Activated CD4-positive, alpha-beta T cell treated with anti-CD3 and anti-CD28 coated beads, Interleukin-2, amount 10 ng/mL, durations not matched to agents 24 days and 14 days (primary cell): ENCODE measurements at regions not wholly inside any gene's neighbourhood (a gene's known extent, or its start where the extent isn't known, plus 50 kb on each side); places are given as distances from the start of the nearest gene placed in this dataset.

ENCODE experiments used
- DNase-seq: peaks from one replicate; pipeline ENCODE4 v3.0.0; 2022
- H3K27ac Mint-ChIP-seq: one replicate; pipeline ENCODE4 v1.8.0; 2022; ENCODE audit warnings: mild to moderate bottlenecking, mixed read lengths
- H3K27me3 Mint-ChIP-seq: one replicate; pipeline ENCODE4 v1.8.0; 2022; ENCODE audit warnings: mixed read lengths
- H3K36me3 Mint-ChIP-seq: one replicate; pipeline ENCODE4 v1.8.0; 2022; ENCODE audit warnings: low read depth, mild to moderate bottlenecking, mixed read lengths
- H3K4me1 Mint-ChIP-seq: one replicate; pipeline ENCODE4 v1.8.0; 2021; ENCODE audit warnings: mixed read lengths
- H3K4me3 Mint-ChIP-seq: one replicate; pipeline ENCODE4 v1.8.0; 2022; ENCODE audit warnings: mild to moderate bottlenecking, moderate library complexity, mixed read lengths
- H3K9me3 Mint-ChIP-seq: one replicate; pipeline ENCODE4 v1.8.0; 2021; ENCODE audit warnings: mixed read lengths
- intact Hi-C: fragments of 100-400 bp; cut with micrococcal nuclease; formaldehyde crosslinking; loops from one replicate; pipeline ENCODE4 v1.15.1; 2023

DNA sequence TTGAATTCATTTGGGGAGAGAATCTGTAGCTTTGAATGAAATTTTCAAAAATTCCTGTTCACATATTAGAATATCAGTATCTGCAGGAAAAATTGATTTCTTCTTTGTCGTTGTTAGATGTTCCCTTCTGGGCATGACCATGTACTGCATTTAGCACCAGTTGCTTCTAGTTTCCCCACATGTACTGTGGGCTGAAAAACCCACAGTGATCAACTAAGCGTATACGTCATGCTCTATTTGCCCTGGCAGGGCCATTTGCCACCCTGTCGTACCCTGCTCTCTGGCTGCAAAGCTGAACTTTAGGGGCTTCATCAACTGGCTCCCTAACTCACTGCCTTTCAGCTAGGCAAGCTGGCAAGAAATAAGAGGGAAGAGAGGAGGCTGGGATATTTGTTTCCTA is 340.7 kb upstream of the TSHZ2 start:
- Mint-ChIP-seq H3K27me3 (no peaks in the 10 kb centered on the region), H3K27ac (no peak overlapping the region)

DNA sequence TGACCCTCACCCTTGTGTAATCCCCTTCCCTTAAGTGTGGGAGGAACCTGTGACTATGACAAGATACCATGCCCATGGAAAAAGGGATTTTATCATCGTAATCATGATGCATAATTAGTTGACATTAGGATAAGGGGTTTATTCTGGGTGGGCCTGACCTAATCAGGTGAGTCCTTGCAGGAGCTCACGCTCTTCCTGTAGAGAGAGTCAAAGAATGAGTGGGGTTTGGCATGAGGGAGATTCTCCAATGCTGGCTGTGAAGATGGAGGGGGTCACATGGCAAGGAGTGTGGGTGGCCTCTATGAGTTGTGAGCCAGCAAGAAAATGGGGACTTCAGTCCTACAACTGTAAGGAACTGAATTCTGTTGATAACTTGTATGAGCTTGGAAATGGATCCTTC is 342.0 kb upstream of the TSHZ2 start:
- intact Hi-C loops = no loop called here
- no peak for DNase-seq
- Mint-ChIP-seq H3K9me3 (peaks cover 13% of the 10 kb centered on the region), H3K27me3 (no peaks in the 10 kb centered on the region), H3K4me3 (no peak overlapping the region), H3K27ac (no peak overlapping the region), H3K36me3 (no peaks in the 10 kb centered on the region), H3K4me1 (no peaks in the 10 kb centered on the region)

More for the DNA sequence above, 340.7 kb upstream of the TSHZ2 start:
- intact Hi-C loops = no loop called here
- DNase-seq = no peak
- H3K36me3 Mint-ChIP-seq = no peaks in the 10 kb centered on the region
- no peaks in the 10 kb centered on the region for H3K4me1 Mint-ChIP-seq
- H3K9me3 Mint-ChIP-seq = peaks cover 13% of the 10 kb centered on the region
- no peak overlapping the region for H3K4me3 Mint-ChIP-seq

DNA sequence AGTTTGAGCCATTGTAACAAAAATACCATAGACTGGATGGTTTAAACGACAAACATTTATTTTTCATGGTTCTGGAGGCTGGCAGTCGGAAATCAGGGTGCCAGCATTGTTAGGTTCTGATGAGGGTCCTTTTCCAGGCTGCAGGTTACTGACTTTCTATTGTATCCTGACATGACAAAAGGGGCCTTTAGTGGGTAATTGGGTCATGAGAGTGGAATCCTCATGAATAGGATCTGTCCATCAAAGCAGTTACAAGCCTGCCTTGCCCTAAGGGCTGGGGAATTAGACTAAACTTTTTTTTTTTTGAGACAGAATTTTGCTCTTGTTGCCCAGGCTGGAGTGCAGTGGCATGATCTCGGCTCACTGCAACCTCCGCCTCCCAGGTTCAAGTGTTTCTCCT is 347.9 kb upstream of the TSHZ2 start:
- no peak overlapping the region for H3K27ac Mint-ChIP-seq
- intact Hi-C loops = no loop called here
- no peak for DNase-seq
- H3K36me3 Mint-ChIP-seq = no peaks in the 10 kb centered on the region
- no peaks in the 10 kb centered on the region for H3K27me3 Mint-ChIP-seq
- H3K4me3 Mint-ChIP-seq = no peak overlapping the region
- no peaks in the 10 kb centered on the region for H3K4me1 Mint-ChIP-seq
- H3K9me3 Mint-ChIP-seq = no peaks in the 10 kb centered on the region

DNA sequence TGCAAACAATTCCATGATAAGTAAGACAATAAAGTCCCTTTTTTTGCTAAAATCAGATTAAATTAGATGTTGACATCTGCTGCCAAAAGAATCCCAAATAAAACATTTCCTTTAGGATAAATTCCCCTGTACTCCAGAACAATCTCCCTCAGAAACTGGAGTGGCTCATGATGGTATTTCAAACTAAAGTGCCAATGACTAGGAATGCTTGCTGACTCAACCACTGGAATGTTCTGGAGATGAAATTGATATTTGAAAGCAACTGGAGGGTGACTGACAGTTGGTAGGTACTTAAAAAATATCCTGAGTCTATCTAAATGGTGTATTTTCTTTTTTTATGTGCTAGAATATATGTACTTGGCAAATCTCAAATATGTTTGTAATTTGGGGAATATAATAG is 350.1 kb upstream of the TSHZ2 start:
- no peak for DNase-seq
- no peaks in the 10 kb centered on the region for H3K4me1 Mint-ChIP-seq
- no peaks in the 10 kb centered on the region for H3K36me3 Mint-ChIP-seq
- no peaks in the 10 kb centered on the region for H3K9me3 Mint-ChIP-seq
- no peaks in the 10 kb centered on the region for H3K27me3 Mint-ChIP-seq
- H3K4me3 Mint-ChIP-seq = no peak overlapping the region
- no peak overlapping the region for H3K27ac Mint-ChIP-seq
- intact Hi-C loops = no loop called here

DNA sequence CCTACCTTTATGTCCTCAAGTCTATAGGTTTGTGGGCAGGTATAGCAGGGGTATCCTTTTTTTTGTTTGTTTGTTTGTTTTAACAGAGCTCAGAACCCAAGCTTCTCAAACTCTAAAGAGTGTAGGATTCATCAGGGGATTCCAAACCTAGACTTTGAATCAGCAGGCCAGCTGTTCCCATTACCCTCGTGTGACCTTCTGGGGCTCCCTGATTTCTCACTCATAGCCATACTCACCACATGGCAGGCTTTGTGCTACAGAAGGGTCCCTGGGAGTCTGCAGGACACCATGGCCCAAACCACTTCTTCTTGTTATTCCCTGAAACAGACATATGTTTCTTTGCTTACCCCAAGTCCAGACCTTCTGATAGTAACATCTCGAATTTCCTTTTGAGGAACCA is 350.8 kb upstream of the TSHZ2 start:
- no peaks in the 10 kb centered on the region for H3K27me3 Mint-ChIP-seq
- intact Hi-C loops = no loop called here
- H3K4me3 Mint-ChIP-seq = no peak overlapping the region
- no peak overlapping the region for H3K27ac Mint-ChIP-seq
- H3K9me3 Mint-ChIP-seq = no peaks in the 10 kb centered on the region
- H3K4me1 Mint-ChIP-seq = no peaks in the 10 kb centered on the region
- H3K36me3 Mint-ChIP-seq = no peaks in the 10 kb centered on the region
- no peak for DNase-seq

DNA sequence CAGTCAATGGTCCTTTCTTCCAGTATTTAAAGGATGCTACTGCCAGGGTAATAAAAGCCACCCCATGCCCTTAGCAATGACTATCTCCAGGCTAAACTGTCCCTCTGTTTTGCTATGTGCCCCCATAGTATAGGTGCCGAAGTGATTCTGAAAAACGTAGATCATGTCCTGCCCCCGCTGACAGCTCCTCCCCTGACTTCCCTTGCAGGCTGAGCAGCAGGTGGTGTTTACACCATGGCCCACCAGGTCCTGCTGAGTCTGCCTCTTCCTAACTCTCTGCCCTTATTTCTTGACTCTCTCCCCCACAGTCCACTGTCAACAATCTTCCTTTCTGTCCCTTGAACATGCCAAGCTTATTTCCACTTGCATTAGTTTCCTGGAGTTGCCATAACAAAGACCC is 352.5 kb upstream of the TSHZ2 start:
- H3K4me1 Mint-ChIP-seq = no peaks in the 10 kb centered on the region
- no peak for DNase-seq
- H3K27ac Mint-ChIP-seq = no peak overlapping the region
- intact Hi-C loops = no loop called here
- H3K36me3 Mint-ChIP-seq = no peaks in the 10 kb centered on the region
- no peak overlapping the region for H3K4me3 Mint-ChIP-seq
- H3K27me3 Mint-ChIP-seq = no peaks in the 10 kb centered on the region
- H3K9me3 Mint-ChIP-seq = no peaks in the 10 kb centered on the region

DNA sequence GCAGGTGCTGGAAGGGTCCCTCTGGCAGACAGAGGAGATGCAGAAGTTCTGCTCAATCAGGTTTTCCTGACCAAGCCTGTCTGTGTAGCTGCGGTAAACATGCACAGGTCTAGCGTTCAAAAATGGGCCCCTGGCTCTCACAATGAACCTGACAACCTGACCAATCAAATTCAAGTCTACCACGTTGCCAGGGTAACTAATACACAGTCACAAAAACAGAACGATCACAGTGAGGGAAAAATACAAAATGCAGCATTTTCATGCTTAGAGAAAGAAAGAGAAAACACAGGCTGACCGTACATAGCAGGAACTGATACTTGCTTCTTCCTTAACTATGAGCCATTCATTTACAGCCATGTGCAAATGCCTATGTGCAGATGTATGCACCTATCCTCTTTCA is 353.1 kb upstream of the TSHZ2 start:
- Mint-ChIP-seq H3K27me3 (no peaks in the 10 kb centered on the region), H3K27ac (no peak overlapping the region), H3K4me3 (no peak overlapping the region), H3K9me3 (no peaks in the 10 kb centered on the region), H3K4me1 (no peaks in the 10 kb centered on the region), H3K36me3 (no peaks in the 10 kb centered on the region)
- no peak for DNase-seq
- intact Hi-C loops = no loop called here

DNA sequence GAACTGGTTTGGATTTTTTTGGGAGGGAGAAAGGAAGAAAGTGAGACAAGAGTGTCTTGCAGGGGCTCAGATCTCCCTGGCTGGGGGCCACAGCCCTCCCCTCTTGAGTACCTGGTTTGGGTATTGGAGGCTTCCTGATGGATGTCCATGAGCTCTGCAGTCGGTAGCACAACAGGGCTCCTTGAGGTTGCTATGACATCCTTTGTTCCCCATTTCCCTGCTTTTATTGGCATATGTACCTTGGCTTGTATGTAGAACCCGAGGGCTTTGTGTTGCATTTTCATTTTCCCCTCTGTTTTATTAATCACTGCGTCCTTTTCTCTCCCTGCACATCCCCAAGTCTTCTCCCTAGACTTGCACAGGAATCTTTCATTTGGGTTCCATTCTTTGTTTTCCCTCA is 355.5 kb upstream of the TSHZ2 start:
- DNase-seq = no peak
- Mint-ChIP-seq H3K36me3 (no peaks in the 10 kb centered on the region), H3K9me3 (peaks cover 11% of the 10 kb centered on the region), H3K27me3 (peaks cover 2% of the 10 kb centered on the region), H3K27ac (no peak overlapping the region), H3K4me1 (no peaks in the 10 kb centered on the region), H3K4me3 (no peak overlapping the region)
- intact Hi-C loops = no loop called here

DNA sequence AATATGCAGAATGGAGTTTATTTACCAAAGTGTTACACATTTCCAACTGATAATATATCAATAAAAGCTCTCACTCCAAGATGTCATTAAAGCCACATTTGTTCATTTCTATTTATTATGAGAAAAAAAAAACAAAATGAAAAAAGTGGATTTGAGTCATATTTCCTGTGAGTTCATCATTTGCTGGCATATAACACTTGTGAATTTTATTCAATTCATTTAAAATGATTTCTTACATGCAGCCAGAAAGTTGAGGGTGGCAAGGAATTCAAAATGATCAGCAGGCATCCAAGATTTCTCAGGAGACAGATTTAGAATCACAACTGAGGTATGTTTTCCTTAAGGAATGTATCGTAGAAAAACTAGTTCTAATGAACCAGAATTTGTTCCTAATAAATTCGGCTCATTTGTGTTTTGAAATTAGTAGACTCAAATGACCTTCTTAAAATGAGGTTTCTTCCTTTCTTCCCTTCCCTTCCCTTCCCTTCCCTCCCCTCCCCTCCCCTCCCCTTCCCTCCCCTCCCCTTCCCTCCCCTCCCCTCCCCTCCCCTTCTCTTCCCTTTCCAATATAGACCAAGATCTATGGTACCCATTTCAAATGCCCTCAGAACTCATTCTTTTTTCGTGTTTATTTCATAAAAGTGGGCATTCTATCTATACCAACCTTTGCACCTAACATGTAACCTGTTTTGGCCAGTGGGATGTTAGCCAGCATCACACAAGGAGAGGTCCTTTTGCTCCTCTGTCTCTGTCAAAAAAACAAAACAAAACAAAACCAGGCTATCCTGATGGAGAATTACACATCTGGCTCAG is 357.9 kb upstream of the TSHZ2 start:
- Mint-ChIP-seq H3K27me3 (peaks cover 3% of the 10 kb centered on the region), H3K4me3 (no peak overlapping the region)
- intact Hi-C loops = no loop called here

DNA sequence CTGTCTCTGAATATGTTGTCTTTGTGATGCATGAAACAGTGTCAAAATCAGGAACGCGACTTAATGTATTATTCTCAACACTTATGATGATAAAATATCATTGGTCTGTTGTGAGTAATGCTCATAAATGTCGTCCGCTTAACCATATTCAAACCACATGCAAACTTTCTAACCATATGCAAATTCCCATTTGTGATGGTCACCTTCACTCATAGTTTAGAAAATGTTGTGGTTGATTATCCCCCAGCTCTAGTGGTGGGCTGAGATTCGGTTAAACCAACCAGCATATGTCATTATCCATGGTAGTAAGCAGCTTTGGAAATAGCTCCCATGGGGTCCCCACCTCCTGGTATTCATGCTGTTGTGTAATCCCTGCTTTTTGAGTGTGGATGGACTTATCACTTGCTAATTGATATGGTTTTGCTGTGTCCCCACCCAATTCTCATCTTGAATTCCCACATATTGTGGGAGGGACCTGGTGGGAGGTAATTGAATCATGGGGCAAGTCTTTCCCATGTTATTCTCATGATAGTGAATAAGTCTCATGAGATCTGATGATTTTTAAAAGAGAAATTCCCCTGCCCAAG is 360.0 kb upstream of the TSHZ2 start:
- DNase-seq = no peak
- H3K27me3 Mint-ChIP-seq = peaks cover 3% of the 10 kb centered on the region
- intact Hi-C loops = no loop called here
- no peaks in the 10 kb centered on the region for H3K4me1 Mint-ChIP-seq
- no peak overlapping the region for H3K4me3 Mint-ChIP-seq
- H3K27ac Mint-ChIP-seq = no peak overlapping the region
- peaks cover 14% of the 10 kb centered on the region for H3K9me3 Mint-ChIP-seq
- H3K36me3 Mint-ChIP-seq = no peaks in the 10 kb centered on the region

More for the DNA sequence above, 357.9 kb upstream of the TSHZ2 start:
- Mint-ChIP-seq H3K4me1 (no peaks in the 10 kb centered on the region), H3K9me3 (peaks cover 14% of the 10 kb centered on the region), H3K36me3 (no peaks in the 10 kb centered on the region), H3K27ac (no peak overlapping the region)
- DNase-seq = no peak

DNA sequence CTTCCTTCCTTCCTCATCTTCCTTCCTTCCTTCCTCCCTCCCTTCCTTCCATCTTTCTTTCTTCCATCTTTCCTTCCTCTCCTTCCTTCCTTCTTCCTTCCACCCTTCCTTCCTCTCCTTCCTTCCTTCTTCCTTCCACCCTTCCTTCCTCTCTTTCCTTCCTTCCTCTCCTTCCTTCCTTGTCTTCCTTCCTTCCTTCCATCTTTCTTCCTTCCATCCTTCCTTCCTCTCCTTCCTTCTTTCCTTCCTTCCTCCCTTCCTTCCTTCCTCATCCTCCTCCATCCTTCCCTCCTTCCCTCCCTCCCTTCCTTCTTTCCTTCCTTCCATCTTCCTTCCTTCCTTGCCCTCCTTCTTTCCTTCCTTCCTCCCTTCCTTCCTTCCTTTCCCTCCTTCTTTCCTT is 361.4 kb upstream of the TSHZ2 start:
- H3K4me3 Mint-ChIP-seq = no peak overlapping the region
- no peaks in the 10 kb centered on the region for H3K36me3 Mint-ChIP-seq
- intact Hi-C loops = no loop called here
- H3K9me3 Mint-ChIP-seq = peaks cover 14% of the 10 kb centered on the region
- no peaks in the 10 kb centered on the region for H3K4me1 Mint-ChIP-seq
- no peak overlapping the region for H3K27ac Mint-ChIP-seq
- DNase-seq = no peak
- H3K27me3 Mint-ChIP-seq = peaks cover 3% of the 10 kb centered on the region

DNA sequence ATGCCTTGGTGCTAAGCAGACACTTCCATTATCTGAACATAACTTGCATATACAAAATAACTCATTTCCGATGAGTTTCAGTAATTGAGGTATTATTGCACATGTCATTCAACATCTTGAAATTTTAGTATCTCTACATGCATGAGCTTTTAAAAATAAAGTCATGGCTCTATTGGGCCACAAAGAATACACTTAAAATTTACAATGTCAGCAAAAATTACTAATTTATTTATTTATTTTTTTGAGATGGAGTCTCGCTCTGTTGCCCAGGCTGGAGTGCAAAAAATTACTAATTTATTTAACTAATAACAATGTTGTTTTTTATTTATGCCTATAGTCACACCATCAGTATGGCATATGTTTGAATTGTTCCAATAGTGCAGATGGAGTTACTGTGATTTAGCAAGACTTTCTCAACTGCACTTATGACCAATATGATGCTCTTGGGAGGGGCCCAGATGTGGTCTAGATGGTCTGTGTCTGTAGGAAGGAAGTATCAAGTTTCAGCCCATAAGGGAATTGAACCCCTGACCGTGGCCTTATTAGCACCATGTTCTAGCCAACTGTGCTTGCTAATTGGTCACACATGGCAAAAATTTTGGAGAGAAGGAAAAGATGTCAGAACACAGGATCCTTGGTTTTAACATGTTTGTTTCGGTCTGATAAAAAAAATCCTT is 370.7 kb upstream of the TSHZ2 start:
- no peaks in the 10 kb centered on the region for H3K27me3 Mint-ChIP-seq
- H3K4me1 Mint-ChIP-seq = no peaks in the 10 kb centered on the region
- H3K4me3 Mint-ChIP-seq = no peak overlapping the region
- no peak for DNase-seq
- H3K27ac Mint-ChIP-seq = no peak overlapping the region
- no peaks in the 10 kb centered on the region for H3K36me3 Mint-ChIP-seq
- no peaks in the 10 kb centered on the region for H3K9me3 Mint-ChIP-seq
- intact Hi-C loops = no loop called here

DNA sequence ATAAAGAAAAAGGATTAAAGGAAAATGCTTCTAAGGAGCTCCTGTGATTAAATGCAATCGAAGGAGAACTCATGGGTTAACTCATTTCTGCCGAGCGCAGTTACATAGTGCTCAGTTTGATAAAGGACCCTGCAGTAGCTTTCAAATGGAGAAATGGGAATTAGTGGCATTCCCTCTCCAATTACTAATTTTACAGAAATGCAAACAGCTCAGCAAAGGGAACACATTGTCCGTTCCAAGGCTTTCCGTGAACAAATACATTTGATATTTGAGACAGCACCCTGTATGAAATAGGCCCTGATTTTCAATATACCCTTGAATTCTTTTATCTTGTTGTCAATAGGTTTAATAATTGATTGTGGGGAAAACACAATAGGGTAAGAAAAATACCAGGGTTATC is 375.9 kb upstream of the TSHZ2 start:
- Mint-ChIP-seq H3K36me3 (no peaks in the 10 kb centered on the region), H3K9me3 (no peaks in the 10 kb centered on the region), H3K4me1 (no peaks in the 10 kb centered on the region), H3K4me3 (no peak overlapping the region), H3K27ac (no peak overlapping the region), H3K27me3 (no peaks in the 10 kb centered on the region)
- intact Hi-C loops = no loop called here
- no peak for DNase-seq

DNA sequence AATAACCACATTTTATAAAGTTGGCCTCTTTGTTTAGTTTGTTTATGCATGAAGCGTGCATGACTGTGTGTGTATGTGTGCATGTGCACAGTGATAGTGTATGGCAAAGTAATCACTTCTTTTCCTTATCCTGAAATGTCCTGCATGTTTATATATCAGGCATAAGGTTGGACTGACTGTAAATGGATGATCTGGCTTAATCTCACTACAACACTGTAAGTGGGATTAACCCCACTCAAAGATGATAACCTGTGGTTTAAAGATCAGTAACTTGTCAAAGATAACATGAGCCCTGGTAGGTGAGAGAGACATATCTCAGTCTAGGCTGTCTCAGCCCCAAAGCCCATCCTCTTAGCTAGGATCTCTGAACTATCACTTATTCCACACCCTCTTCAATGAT is 376.6 kb upstream of the TSHZ2 start:
- Mint-ChIP-seq H3K36me3 (no peaks in the 10 kb centered on the region), H3K27ac (no peak overlapping the region), H3K27me3 (no peaks in the 10 kb centered on the region), H3K9me3 (peaks cover 2% of the 10 kb centered on the region), H3K4me3 (no peak overlapping the region), H3K4me1 (no peaks in the 10 kb centered on the region)
- intact Hi-C loops = no loop called here
- no peak for DNase-seq
